ENCODE measurements at regions not wholly inside any gene's neighbourhood (a gene's known extent, or its start where the extent isn't known, plus 50 kb on each side); places are given as distances from the start of the nearest gene placed in this dataset.

GRCh38 chr11:134532131-134532920, 120.3 kb upstream of the B3GAT1 start:
- TF ChIP-seq EZH2phosphoT487 (IDR thresholded peaks at IDR 0.05; ENCODE audit: borderline replicate concordance) (no peak), CTCF (IDR thresholded peaks at IDR 0.05 in 2 of 3, conservative IDR thresholded peaks at IDR 0.05 in 1 of 3; ENCODE audit: borderline replicate concordance in 1 of 3, insufficient read depth in 1 of 3, low read depth in 2 of 3, low read length in 2 of 3) (no peak), FOSL1 (IDR thresholded peaks at IDR 0.05; ENCODE audit: low read depth) (no peak), ZNF274 (IDR thresholded peaks at IDR 0.05; ENCODE audit: low read depth, low read length) (no peak), SRF (IDR thresholded peaks at IDR 0.05; ENCODE audit: low read depth) (no peak), TCF7L2 (IDR thresholded peaks at IDR 0.05; ENCODE audit: borderline replicate concordance, extremely low read depth, insufficient read depth, insufficient read length) (no peak), EZH2 (IDR thresholded peaks at IDR 0.05) (no peak), MAX (IDR thresholded peaks at IDR 0.05) (no peak), POLR2AphosphoS5 (IDR thresholded peaks at IDR 0.05; ENCODE audit: low read depth, low read length) (no peak)
- Histone ChIP-seq H3K36me3 (ENCODE audit: control insufficient read depth in 1 of 2, insufficient read depth in 2 of 2, low read length in 2 of 2) (no peaks in the 10 kb centered on the region), H3K79me2 (ENCODE audit: insufficient read depth, low read length) (no peaks in the 10 kb centered on the region), H3K4me1 (ENCODE audit: control insufficient read depth in 1 of 2, insufficient read depth in 2 of 2, low read length in 2 of 2) (no peaks in the 10 kb centered on the region), H3K9ac (ENCODE audit: low read length) (no peak overlapping the region), H3K4me2 (ENCODE audit: low read length) (no peak overlapping the region), H3K27ac (ENCODE audit: low read depth, low read length) (no peak overlapping the region), H2AFZ (ENCODE audit: low read depth, low read length, poor library complexity, severe bottlenecking) (no peak overlapping the region), H3K4me3 (replicated peaks in 1 of 2; ENCODE audit: low read depth in 1 of 2, low read length in 2 of 2) (no peak overlapping the region), H3K9me3 (ENCODE audit: control insufficient read depth in 1 of 2, insufficient read depth in 1 of 2, low read depth in 1 of 2, low read length in 2 of 2) (no peaks in the 10 kb centered on the region), H4K20me1 (ENCODE audit: insufficient read depth) (no peaks in the 10 kb centered on the region), H3K9me2 (ENCODE audit: insufficient read depth) (no peaks in the 10 kb centered on the region), H3K27me3 (ENCODE audit: insufficient read depth, low read length) (0 out of 2 replicates have a peak, but pooled peaks cover 3% of the 10 kb centered on the region)
- DNase-seq (ENCODE audit: low read depth, low spot score) (no peak), ATAC-seq (no peak)
- BruUV-seq (replicated peaks): no TSS peak
- ChIA-PET POLR2A (no interaction called here), CTCF (no interaction called here), RAD21 (ENCODE audit: low non-redundant PET in 1 of 2, low total read pairs in 2 of 2, uncharacterized antibody in 2 of 2, unreplicated experiment in 2 of 2) (no interaction called here)
- intact Hi-C loops (cut with micrococcal nuclease): no loop called here

Data from HCT116 (cell line).